Breast epithelium (tissue), 4 donors: ENCODE measurements at regions not wholly inside any gene's neighbourhood (a gene's known extent, or its start where the extent isn't known, plus 50 kb on each side); places are given as distances from the start of the nearest gene placed in this dataset.

Source experiments
- DNase-seq, 2 donors: peaks; one replicate each; pipeline ENCODE4 v3.0.0-alpha.2; 2019; ENCODE audit warnings: low spot score in 2 of 2
- H3K27ac ChIP-seq, 2 donors: fragments of 200-600 bp; sonication (generic) in 1 of 2; one replicate each; pipeline ENCODE4 v1.5.1; 2016 to 2019; ENCODE audit warnings: mild to moderate bottlenecking in 1 of 2
- H3K27me3 ChIP-seq, 2 donors: fragments of 200-600 bp; sonication (generic) in 1 of 2; one replicate each; pipeline versions ENCODE4 v1.5.1 to v1.6.0; 2017 to 2019; ENCODE audit warnings: control low read depth in 1 of 2, mild to moderate bottlenecking in 1 of 2
- H3K36me3 ChIP-seq: fragments of 200-600 bp; one replicate; pipeline ENCODE4 v1.5.1; 2019
- H3K4me1 ChIP-seq, 2 donors: fragments of 200-600 bp; sonication (generic); one replicate each; pipeline ENCODE4 v1.5.1; 2016 to 2019; ENCODE audit warnings: control low read depth in 1 of 2
- H3K4me3 ChIP-seq, 3 donors: fragments of 200-600 bp; sonication (generic); 1 replicate in 2 of 3; 2 replicates in 1 of 3; pipeline ENCODE4 v1.5.1; 2016 to 2019; ENCODE audit warnings: mild to moderate bottlenecking in 3 of 3, moderate library complexity in 2 of 3
- H3K9me3 ChIP-seq, 2 donors: fragments of 200-600 bp; sonication (generic) in 1 of 2; one replicate each; pipeline ENCODE4 v1.5.1; 2016 to 2019; ENCODE audit warnings: control low read depth in 1 of 2
- POLR2A ChIP-seq: fragments of 450-650 bp; IDR thresholded peaks from one replicate; pipeline ENCODE4 v1.6.1; 2016; ENCODE audit warnings: antibody characterized with exemption, mild to moderate bottlenecking, moderate library complexity
- POLR2AphosphoS5 ChIP-seq, 3 donors: sonication (generic); formaldehyde crosslinking; IDR thresholded peaks; one replicate each; pipeline ENCODE4 v1.6.1; 2017; ENCODE audit warnings: antibody characterized with exemption in 3 of 3
- intact Hi-C: fragments of 100-400 bp; cut with DNase I; formaldehyde crosslinking; loops from one replicate; pipeline ENCODE4 v1.15.1; 2023; ENCODE audit warnings: low total_unique reads
- TF ChIP-seq, protein P1 (sequence below), 3 donors: fragments of 450-650 bp; IDR thresholded peaks; one replicate each; pipeline ENCODE4 v1.5.1; 2016 to 2017; ENCODE audit warnings: antibody characterized with exemption in 3 of 3, mild to moderate bottlenecking in 3 of 3, moderate library complexity in 3 of 3

DNA sequence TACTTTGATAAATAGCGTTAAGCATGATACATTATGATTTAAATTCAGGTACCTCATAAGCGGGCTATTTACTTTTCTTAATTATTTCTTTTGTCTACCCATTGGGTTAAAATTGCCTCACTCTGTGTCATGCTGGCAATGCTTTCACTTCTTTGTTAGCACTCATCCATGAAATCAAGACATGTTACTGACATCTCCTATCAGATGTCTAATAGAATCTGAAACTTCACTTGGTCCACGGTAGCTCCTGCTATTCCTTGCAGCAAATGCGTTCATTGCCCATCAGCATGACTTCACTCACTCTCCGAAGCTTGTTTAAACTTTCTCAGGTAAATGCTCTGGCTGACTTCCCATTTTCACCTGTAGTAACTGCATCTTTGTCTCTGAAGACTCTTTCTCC is 193.5 kb upstream of the EDIL3 start:
- intact Hi-C loops: no loop called here
- no peak for TF ChIP-seq POLR2A
- TF ChIP-seq, protein P1, sequence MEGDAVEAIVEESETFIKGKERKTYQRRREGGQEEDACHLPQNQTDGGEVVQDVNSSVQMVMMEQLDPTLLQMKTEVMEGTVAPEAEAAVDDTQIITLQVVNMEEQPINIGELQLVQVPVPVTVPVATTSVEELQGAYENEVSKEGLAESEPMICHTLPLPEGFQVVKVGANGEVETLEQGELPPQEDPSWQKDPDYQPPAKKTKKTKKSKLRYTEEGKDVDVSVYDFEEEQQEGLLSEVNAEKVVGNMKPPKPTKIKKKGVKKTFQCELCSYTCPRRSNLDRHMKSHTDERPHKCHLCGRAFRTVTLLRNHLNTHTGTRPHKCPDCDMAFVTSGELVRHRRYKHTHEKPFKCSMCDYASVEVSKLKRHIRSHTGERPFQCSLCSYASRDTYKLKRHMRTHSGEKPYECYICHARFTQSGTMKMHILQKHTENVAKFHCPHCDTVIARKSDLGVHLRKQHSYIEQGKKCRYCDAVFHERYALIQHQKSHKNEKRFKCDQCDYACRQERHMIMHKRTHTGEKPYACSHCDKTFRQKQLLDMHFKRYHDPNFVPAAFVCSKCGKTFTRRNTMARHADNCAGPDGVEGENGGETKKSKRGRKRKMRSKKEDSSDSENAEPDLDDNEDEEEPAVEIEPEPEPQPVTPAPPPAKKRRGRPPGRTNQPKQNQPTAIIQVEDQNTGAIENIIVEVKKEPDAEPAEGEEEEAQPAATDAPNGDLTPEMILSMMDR (IDR thresholded peaks at IDR 0.05): no peak
- no peak for TF ChIP-seq POLR2AphosphoS5 (IDR thresholded peaks at IDR 0.05)
- H3K4me3 ChIP-seq: no peak overlapping the region
- no peaks in the 10 kb centered on the region for H3K9me3 ChIP-seq
- H3K4me1 ChIP-seq: no peaks in the 10 kb centered on the region
- DNase-seq: no peak
- H3K27me3 ChIP-seq: no peaks in the 10 kb centered on the region
- no peak overlapping the region for H3K27ac ChIP-seq
- H3K36me3 ChIP-seq: no peaks in the 10 kb centered on the region

DNA sequence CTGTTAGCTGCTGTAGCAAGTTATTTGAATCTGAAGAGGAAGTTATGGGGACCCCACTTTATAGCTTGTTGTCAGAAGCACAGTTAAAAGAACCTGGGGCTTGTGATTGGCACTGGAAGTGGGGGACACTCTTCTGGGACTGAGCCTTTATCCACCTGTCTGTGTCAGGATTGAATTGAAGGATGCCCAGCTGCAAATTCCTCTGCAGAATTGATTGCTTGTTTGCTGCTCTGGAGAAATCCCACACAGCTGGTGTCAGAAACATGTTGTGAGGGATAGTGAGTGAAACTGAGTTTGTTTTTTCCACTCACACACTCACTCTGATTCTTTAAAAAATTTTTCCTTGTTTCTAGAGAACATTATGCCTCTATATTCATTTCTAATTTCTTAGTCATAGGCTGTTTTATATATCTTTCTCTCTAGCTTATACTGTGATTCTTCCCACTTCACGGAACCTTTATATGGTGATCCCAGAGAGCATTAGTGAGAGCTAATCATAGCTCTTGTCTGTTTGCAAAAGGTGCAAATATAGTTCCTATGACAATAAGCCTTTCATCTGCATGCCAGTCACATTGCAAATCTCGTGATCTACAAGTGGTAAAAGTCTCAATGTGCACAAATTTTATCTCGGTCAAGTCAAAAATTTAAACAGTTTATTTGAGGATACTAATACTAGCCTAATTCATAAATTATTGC is 188.5 kb upstream of the EDIL3 start:
- no peak overlapping the region for H3K27ac ChIP-seq
- H3K9me3 ChIP-seq: no peaks in the 10 kb centered on the region
- H3K4me3 ChIP-seq: no peak overlapping the region
- intact Hi-C loops: no loop called here
- H3K27me3 ChIP-seq: no peaks in the 10 kb centered on the region
- H3K4me1 ChIP-seq: no peaks in the 10 kb centered on the region
- DNase-seq: no peak
- TF ChIP-seq POLR2AphosphoS5 (IDR thresholded peaks at IDR 0.05): no peak
- TF ChIP-seq, protein P1 (IDR thresholded peaks at IDR 0.05): no peak
- no peak for TF ChIP-seq POLR2A
- H3K36me3 ChIP-seq: no peaks in the 10 kb centered on the region

DNA sequence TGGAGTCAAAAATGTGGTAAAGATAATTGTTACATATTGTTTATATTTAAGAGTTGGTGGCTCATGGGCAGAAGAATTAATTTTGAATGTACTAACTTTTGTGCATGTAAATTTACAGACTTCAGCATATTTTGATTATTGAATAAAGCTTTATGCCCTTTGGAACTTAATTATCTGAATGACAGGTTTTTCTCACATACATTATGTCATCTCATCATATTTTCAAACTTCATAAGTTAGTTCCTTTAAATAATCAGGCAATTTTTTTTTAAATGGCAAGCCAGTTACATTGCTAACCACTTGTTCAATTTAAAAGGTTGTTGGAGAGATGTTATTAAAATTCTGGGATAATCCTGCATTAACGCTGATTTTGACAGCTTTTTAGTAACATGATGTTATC is 184.6 kb upstream of the EDIL3 start:
- no peaks in the 10 kb centered on the region for H3K9me3 ChIP-seq
- H3K36me3 ChIP-seq: no peaks in the 10 kb centered on the region
- H3K27ac ChIP-seq: no peak overlapping the region
- no peaks in the 10 kb centered on the region for H3K27me3 ChIP-seq
- H3K4me3 ChIP-seq: no peak overlapping the region
- H3K4me1 ChIP-seq: no peaks in the 10 kb centered on the region
- TF ChIP-seq, protein P1 (IDR thresholded peaks at IDR 0.05): no peak
- TF ChIP-seq POLR2A: no peak
- TF ChIP-seq POLR2AphosphoS5 (IDR thresholded peaks at IDR 0.05): no peak
- intact Hi-C loops: no loop called here
- no peak for DNase-seq

DNA sequence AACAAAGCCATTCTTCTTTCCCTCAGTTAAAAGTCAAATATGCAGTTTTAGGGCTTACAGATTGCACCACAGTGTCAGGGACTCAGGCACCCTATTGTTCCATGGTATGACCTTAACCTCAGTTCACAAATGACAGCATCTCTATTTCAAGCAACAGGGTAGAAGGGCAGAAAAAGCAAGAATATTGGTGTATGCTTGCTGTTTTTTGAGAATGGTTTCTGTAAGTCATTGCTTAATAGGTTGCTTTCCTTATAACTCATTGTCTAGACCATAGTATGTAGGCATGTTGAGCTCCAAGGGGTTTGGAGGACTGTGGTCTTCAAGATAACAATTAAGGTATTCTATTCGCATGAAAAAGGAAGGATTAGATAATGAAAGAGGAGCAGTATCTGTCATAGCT is 183.5 kb upstream of the EDIL3 start:
- TF ChIP-seq POLR2AphosphoS5 (IDR thresholded peaks at IDR 0.05) (no peak), POLR2A (no peak)
- TF ChIP-seq, protein P1 (IDR thresholded peaks at IDR 0.05): no peak
- intact Hi-C loops: no loop called here
- no peak for DNase-seq
- H3K4me3 ChIP-seq: no peak overlapping the region
- no peaks in the 10 kb centered on the region for H3K27me3 ChIP-seq
- no peaks in the 10 kb centered on the region for H3K4me1 ChIP-seq
- no peaks in the 10 kb centered on the region for H3K36me3 ChIP-seq
- no peak overlapping the region for H3K27ac ChIP-seq
- H3K9me3 ChIP-seq: no peaks in the 10 kb centered on the region

DNA sequence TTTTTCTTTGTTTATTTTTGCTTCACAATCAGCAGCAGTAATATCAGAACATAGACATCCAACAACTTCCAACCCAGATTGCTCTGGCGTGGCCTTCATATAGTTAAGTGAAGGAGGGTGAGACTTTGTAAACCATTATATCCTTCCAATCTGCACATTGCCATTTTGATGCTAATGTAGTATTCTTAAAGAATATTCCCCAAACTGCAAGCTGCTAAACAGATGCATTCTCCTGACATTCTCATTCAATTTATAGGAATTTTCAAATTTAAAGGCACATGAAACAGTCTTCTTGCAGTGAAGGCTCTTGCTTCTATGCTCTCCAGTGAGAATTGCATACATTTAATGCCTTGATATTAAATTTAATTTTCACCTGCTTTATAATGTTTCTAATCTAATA is 181.2 kb upstream of the EDIL3 start:
- no peaks in the 10 kb centered on the region for H3K9me3 ChIP-seq
- DNase-seq: no peak
- TF ChIP-seq POLR2AphosphoS5 (IDR thresholded peaks at IDR 0.05) (no peak), POLR2A (no peak)
- TF ChIP-seq, protein P1 (IDR thresholded peaks at IDR 0.05): no peak
- H3K36me3 ChIP-seq: no peaks in the 10 kb centered on the region
- no peaks in the 10 kb centered on the region for H3K27me3 ChIP-seq
- H3K4me3 ChIP-seq: no peak overlapping the region
- H3K4me1 ChIP-seq: no peaks in the 10 kb centered on the region
- intact Hi-C loops: no loop called here
- H3K27ac ChIP-seq: no peak overlapping the region
